Skeletal muscle satellite cell (primary cell): ENCODE measurements at regions not wholly inside any gene's neighbourhood (a gene's known extent, or its start where the extent isn't known, plus 50 kb on each side); places are given as distances from the start of the nearest gene placed in this dataset.

Source experiments
- H3K27me3 ChIP-seq: 2 replicates; pipeline ENCODE4 v1.7.0; 2013; ENCODE audit warnings: low read length; ENCODE audit not compliant: control insufficient read depth, insufficient read depth
- H3K36me3 ChIP-seq: 2 replicates; pipeline ENCODE4 v1.7.0; 2013; ENCODE audit warnings: mild to moderate bottlenecking, control low read depth, low read length; ENCODE audit not compliant: insufficient read depth
- H3K4me1 ChIP-seq: 2 replicates; pipeline ENCODE4 v1.7.0; 2013; ENCODE audit warnings: low read length; ENCODE audit not compliant: control insufficient read depth, insufficient read depth
- H3K4me2 ChIP-seq: 2 replicates; pipeline ENCODE4 v1.7.0; 2013; ENCODE audit warnings: mild to moderate bottlenecking, low read length
- H3K4me3 ChIP-seq: 2 replicates; pipeline ENCODE4 v1.7.0; 2013; ENCODE audit warnings: low read length
- H3K9ac ChIP-seq: 2 replicates; pipeline ENCODE4 v1.7.0; 2013; ENCODE audit warnings: mild to moderate bottlenecking, low read depth, low read length, moderate library complexity
- H3K9me3 ChIP-seq: replicated peaks from 2 replicates; pipeline ENCODE4 v1.7.0; 2013; ENCODE audit warnings: mild to moderate bottlenecking, control low read depth, low read length

- Histone ChIP-seq H3K27me3 (no peaks in the 10 kb centered on the region), H3K4me1 (no peaks in the 10 kb centered on the region), H3K36me3 (no peaks in the 10 kb centered on the region), H3K4me2 (no peak overlapping the region), H3K9me3 (no peaks in the 10 kb centered on the region), H3K9ac (no peak overlapping the region), H3K4me3 (no peak overlapping the region)
These were observed 411.4 kb upstream of the CD180 start for GRCh38 chr5:67607958-67608357.

GRCh38 chr5:67606586-67606947, 410.0 kb upstream of the CD180 start:
- H3K27me3 ChIP-seq: no peaks in the 10 kb centered on the region
- H3K9ac ChIP-seq: no peak overlapping the region
- no peak overlapping the region for H3K4me3 ChIP-seq
- H3K4me2 ChIP-seq: no peak overlapping the region
- no peaks in the 10 kb centered on the region for H3K36me3 ChIP-seq
- H3K4me1 ChIP-seq: no peaks in the 10 kb centered on the region
- no peaks in the 10 kb centered on the region for H3K9me3 ChIP-seq

DNA sequence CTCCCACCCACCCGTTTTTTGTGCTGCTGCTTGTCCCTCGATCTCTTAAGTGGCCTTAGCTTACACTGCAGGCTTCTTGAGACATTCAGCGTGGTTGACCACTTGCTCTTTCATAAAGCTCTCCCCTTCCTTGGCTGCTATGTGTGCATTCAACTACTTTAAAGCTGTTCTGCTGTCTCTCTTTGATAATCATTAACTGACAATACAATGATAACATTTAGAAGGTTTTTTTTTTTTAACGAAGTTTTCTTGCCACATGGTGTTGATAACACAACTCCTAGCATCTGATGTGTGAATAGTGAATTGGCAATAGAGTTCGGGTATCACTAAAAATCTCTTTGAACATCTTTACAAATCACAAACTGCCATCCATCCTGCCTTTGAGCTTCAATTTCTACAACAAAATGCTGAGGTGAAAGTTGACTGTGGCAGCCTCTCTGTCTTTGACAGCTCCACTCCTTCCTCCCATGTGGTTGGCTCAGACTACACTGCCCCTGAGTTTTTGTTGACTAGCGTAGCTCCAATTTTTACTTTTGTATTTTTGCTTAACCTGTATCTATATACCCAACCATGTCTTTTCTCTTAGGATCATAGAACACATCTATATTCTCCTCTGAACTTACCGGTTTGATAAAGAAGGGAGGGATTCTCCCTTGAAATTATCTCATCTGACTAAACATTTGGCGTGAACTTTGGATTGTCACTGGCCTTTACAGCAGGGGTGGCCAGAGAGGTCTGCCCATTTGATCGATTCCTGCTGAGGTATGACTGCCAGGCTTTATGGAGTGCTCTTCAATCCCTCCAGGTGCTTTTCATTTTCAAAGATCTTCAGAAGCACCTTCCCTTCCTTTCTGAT, 409.4 kb upstream of the CD180 start:
- Histone ChIP-seq H3K27me3 (no peaks in the 10 kb centered on the region), H3K36me3 (no peaks in the 10 kb centered on the region), H3K9me3 (no peaks in the 10 kb centered on the region), H3K9ac (no peak overlapping the region), H3K4me3 (no peak overlapping the region), H3K4me2 (no peak overlapping the region), H3K4me1 (no peaks in the 10 kb centered on the region)

DNA sequence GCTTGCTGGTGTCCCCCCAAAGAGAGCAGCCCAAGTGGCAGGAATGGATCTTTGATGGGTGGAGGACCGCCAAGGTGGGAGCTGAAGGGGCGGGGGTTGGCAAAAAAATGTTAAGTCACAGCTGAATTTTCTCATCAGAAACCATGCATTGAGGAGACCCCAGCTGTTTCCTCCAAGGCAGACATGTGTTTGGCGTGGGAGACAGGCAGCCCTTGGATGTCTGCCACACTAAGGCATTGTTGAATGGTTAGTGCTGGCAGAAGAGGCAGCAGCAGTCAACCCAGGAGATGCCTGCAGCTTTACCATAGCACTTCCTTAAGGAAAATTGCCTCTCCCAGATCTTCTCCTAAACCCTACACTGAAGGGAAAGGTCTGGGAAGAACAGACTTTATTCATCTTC, 394.9 kb upstream of the CD180 start:
- H3K9ac ChIP-seq: no peak overlapping the region
- H3K36me3 ChIP-seq: no peaks in the 10 kb centered on the region
- peaks cover 8% of the 10 kb centered on the region for H3K4me1 ChIP-seq

DNA sequence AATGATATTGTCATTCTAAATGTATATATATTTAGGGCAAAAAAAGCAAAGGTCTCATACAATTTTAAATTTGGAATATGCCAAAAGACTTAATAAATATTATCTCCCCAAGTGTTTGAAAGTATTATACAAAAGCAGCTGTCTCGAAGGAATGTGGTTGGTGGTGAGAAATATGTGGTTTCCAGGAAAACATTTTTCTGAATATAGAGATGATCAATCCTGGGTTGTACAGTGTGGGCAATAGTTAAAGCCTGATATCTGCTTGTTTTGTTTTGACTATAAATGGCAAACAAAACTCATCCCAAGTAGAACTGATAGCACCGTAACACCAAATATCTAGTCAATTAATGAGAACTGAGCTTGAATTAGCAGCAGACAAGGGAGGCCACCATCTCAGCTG, 391.8 kb upstream of the CD180 start:
- Histone ChIP-seq H3K4me1 (peaks cover 8% of the 10 kb centered on the region), H3K27me3 (no peaks in the 10 kb centered on the region), H3K9ac (no peak overlapping the region), H3K36me3 (no peaks in the 10 kb centered on the region), H3K4me3 (no peak overlapping the region), H3K4me2 (no peak overlapping the region), H3K9me3 (no peaks in the 10 kb centered on the region)

More for the DNA sequence above, 394.9 kb upstream of the CD180 start:
- Histone ChIP-seq H3K27me3 (no peaks in the 10 kb centered on the region), H3K4me3 (no peak overlapping the region), H3K4me2 (no peak overlapping the region), H3K9me3 (no peaks in the 10 kb centered on the region)

GRCh38 chr5:67581203-67581602, 384.6 kb upstream of the CD180 start:
- Histone ChIP-seq H3K4me3 (no peak overlapping the region), H3K9ac (no peak overlapping the region), H3K4me1 (peaks cover 12% of the 10 kb centered on the region), H3K27me3 (no peaks in the 10 kb centered on the region), H3K9me3 (no peaks in the 10 kb centered on the region), H3K4me2 (no peak overlapping the region), H3K36me3 (no peaks in the 10 kb centered on the region)

- Histone ChIP-seq H3K27me3 (no peaks in the 10 kb centered on the region), H3K4me3 (no peak overlapping the region), H3K4me1 (peaks cover 12% of the 10 kb centered on the region), H3K9me3 (no peaks in the 10 kb centered on the region), H3K9ac (no peak overlapping the region), H3K36me3 (no peaks in the 10 kb centered on the region), H3K4me2 (no peak overlapping the region)
These were observed 381.4 kb upstream of the CD180 start for GRCh38 chr5:67578011-67578410.

GRCh38 chr5:67577424-67577823, 380.8 kb upstream of the CD180 start:
- H3K4me3 ChIP-seq: no peak overlapping the region
- H3K4me1 ChIP-seq: peaks cover 12% of the 10 kb centered on the region
- no peaks in the 10 kb centered on the region for H3K27me3 ChIP-seq
- H3K4me2 ChIP-seq: no peak overlapping the region
- no peaks in the 10 kb centered on the region for H3K9me3 ChIP-seq
- H3K9ac ChIP-seq: no peak overlapping the region
- H3K36me3 ChIP-seq: no peaks in the 10 kb centered on the region

- Histone ChIP-seq H3K4me3 (no peak overlapping the region), H3K4me2 (no peak overlapping the region), H3K27me3 (no peaks in the 10 kb centered on the region), H3K9me3 (no peaks in the 10 kb centered on the region), H3K36me3 (no peaks in the 10 kb centered on the region), H3K9ac (no peak overlapping the region), H3K4me1 (peaks cover 12% of the 10 kb centered on the region)
These were observed 379.5 kb upstream of the CD180 start for GRCh38 chr5:67576112-67576511.

- Histone ChIP-seq H3K9me3 (no peaks in the 10 kb centered on the region), H3K27me3 (no peaks in the 10 kb centered on the region), H3K4me2 (no peak overlapping the region), H3K36me3 (no peaks in the 10 kb centered on the region), H3K9ac (no peak overlapping the region), H3K4me3 (no peak overlapping the region), H3K4me1 (peaks cover 12% of the 10 kb centered on the region)
These were observed 378.5 kb upstream of the CD180 start for GRCh38 chr5:67575087-67575486.

GRCh38 chr5:67561151-67561932, 364.7 kb upstream of the CD180 start:
- H3K9ac ChIP-seq: no peak overlapping the region
- H3K4me3 ChIP-seq: no peak overlapping the region
- no peak overlapping the region for H3K4me2 ChIP-seq
- no peaks in the 10 kb centered on the region for H3K9me3 ChIP-seq
- no peaks in the 10 kb centered on the region for H3K36me3 ChIP-seq
- no peaks in the 10 kb centered on the region for H3K4me1 ChIP-seq
- no peaks in the 10 kb centered on the region for H3K27me3 ChIP-seq
